ENCODE measurements at regions not wholly inside any gene's neighbourhood (a gene's known extent, or its start where the extent isn't known, plus 50 kb on each side); places are given as distances from the start of the nearest gene placed in this dataset.

GRCh38 chr3:117624424-117624823 is 914.8 kb downstream of the TUSC7 start:
- CTCF ChIA-PET (ENCODE audit: partially characterized antibody) = no interaction called here
- TF ChIP-seq EP300 (IDR thresholded peaks at IDR 0.05; ENCODE audit: borderline replicate concordance in 1 of 2, low read depth in 2 of 2, low read length in 2 of 2) = no peak
- TF ChIP-seq CHD1 (IDR thresholded peaks at IDR 0.05; ENCODE audit: low read depth, low read length) = no peak
- TF ChIP-seq MAX (IDR thresholded peaks at IDR 0.05) = no peak
- no peak for TF ChIP-seq ASH2L (IDR thresholded peaks at IDR 0.05; ENCODE audit: low read length)
- no peak for TF ChIP-seq SP1 (IDR thresholded peaks at IDR 0.05; ENCODE audit: low read depth, low read length)
- FAIRE-seq = no peak

More at GRCh38 chr3:117624424-117624823, 914.8 kb downstream of the TUSC7 start:
- Histone ChIP-seq H3K9me3 (ENCODE audit: insufficient read depth in 2 of 2, low read depth in 1 of 2, low read length in 1 of 2) (no peaks in the 10 kb centered on the region), H2BK120ac (replicated peaks; ENCODE audit: low read depth, low read length) (no peak overlapping the region), H3K56ac (replicated peaks; ENCODE audit: insufficient read length, low read depth, low read length) (no peak overlapping the region), H3K4me2 (ENCODE audit: insufficient read depth in 1 of 2, low read depth in 2 of 2, low read length in 2 of 2) (no peak overlapping the region), H2AK5ac (ENCODE audit: low read depth, low read length) (no peak overlapping the region), H3K23ac (ENCODE audit: insufficient read length) (no peak overlapping the region), H2BK12ac (ENCODE audit: low read depth, low read length) (no peak overlapping the region), H2BK20ac (ENCODE audit: low read length) (no peak overlapping the region), H3K79me2 (ENCODE audit: control insufficient read depth in 1 of 2, insufficient read depth in 2 of 2, low read length in 2 of 2) (no peaks in the 10 kb centered on the region), H3K23me2 (ENCODE audit: low read depth, low read length) (no peaks in the 10 kb centered on the region), H3K79me1 (ENCODE audit: low read depth, low read length) (no peaks in the 10 kb centered on the region), H4K8ac (ENCODE audit: extremely low read depth, insufficient read depth, low read length) (no peak overlapping the region), H4K20me1 (replicated peaks in 1 of 2; ENCODE audit: control insufficient read depth in 1 of 2, insufficient read depth in 2 of 2, low read length in 2 of 2) (no peaks in the 10 kb centered on the region), H2BK5ac (ENCODE audit: low read depth, low read length) (no peak overlapping the region), H3K9ac (replicated peaks in 1 of 4; ENCODE audit: extremely low read depth in 1 of 4, low read depth in 3 of 4, low read length in 3 of 4) (no peak overlapping the region), H4K91ac (replicated peaks; ENCODE audit: insufficient read length, low read length) (no peak overlapping the region), H3K4ac (replicated peaks; ENCODE audit: insufficient read length, low read depth, low read length) (no peak overlapping the region), H2BK15ac (ENCODE audit: low read length) (no peak overlapping the region), H3K14ac (ENCODE audit: insufficient read length) (no peak overlapping the region), H4K5ac (ENCODE audit: insufficient read length, low read depth, low read length) (no peak overlapping the region), H3K27me3 (replicated peaks in 1 of 4; ENCODE audit: control insufficient read depth in 3 of 4, extremely low read depth in 1 of 4, insufficient read depth in 3 of 4, low read length in 3 of 4) (no peaks in the 10 kb centered on the region), H3K27ac (ENCODE audit: low read depth, low read length) (no peak overlapping the region), H3K18ac (ENCODE audit: extremely low read depth, low read length) (no peak overlapping the region), H3K4me1 (replicated peaks in 1 of 4; ENCODE audit: control insufficient read depth in 3 of 4, insufficient read depth in 4 of 4, low read length in 3 of 4) (peaks cover 0 to 3% (median 0%) of the 10 kb centered on the region in 4 experiments; a peak in 1 of 7 replicates), H3K36me3 (ENCODE audit: control insufficient read depth in 2 of 4, insufficient read depth in 4 of 4, low read length in 3 of 4) (no peaks in the 10 kb centered on the region), H2AFZ (ENCODE audit: low read length) (no peak overlapping the region), H3K4me3 (ENCODE audit: extremely low read depth in 1 of 4, insufficient read depth in 2 of 4, low read depth in 3 of 4, low read length in 4 of 4) (no peak overlapping the region)
- no peak for DNase-seq (ENCODE audit: low read depth in 1 of 2, low spot score in 2 of 2)
- POLR2A ChIA-PET (ENCODE audit: partially characterized antibody) = no interaction called here
- 91% methylated on average over 3 of the region's 3 CpGs; no CpG with 5 or more reads in 1 of the 2 experiments for WGBS, 2 experiments (ENCODE audit: extremely low coverage in 1 of 2, insufficient coverage in 1 of 2, insufficient read length in 1 of 2, insufficient replicate concordance in 2 of 2, low coverage in 1 of 2, low lambda C conversion rate in 2 of 2, missing lambda C conversion rate in 1 of 2)
